EH (cell line): ENCODE measurements at regions not wholly inside any gene's neighbourhood (a gene's known extent, or its start where the extent isn't known, plus 50 kb on each side); places are given as distances from the start of the nearest gene placed in this dataset.
"Not testable (repeated sequence)": the region's sequence is repeated elsewhere in the genome, so short reads cannot be mapped to it uniquely, and the experiment has no call there.

Experiments used
- DNase-seq: peaks from one replicate; pipeline ENCODE4 v3.0.0-alpha.2; 2015; ENCODE audit warnings: low read depth

GRCh38 chr4:85018983-85019382 is 52.5 kb upstream of the WDFY3 start:
- no peak for DNase-seq

GRCh38 chr4:85019411-85019810 is 52.9 kb upstream of the WDFY3 start:
- no peak for DNase-seq

- no peak for DNase-seq
Measured at GRCh38 chr4:85024671-85025070, 58.2 kb upstream of the WDFY3 start.

GRCh38 chr4:85028910-85029309 is 62.4 kb upstream of the WDFY3 start:
- peak; percentile 46 for DNase-seq

- DNase-seq = no peak
Measured at GRCh38 chr4:85029453-85029852, 63.0 kb upstream of the WDFY3 start.

- no peak for DNase-seq
Measured at GRCh38 chr4:85030156-85030555, 63.7 kb upstream of the WDFY3 start.

GRCh38 chr4:85033838-85034237 is 67.3 kb upstream of the WDFY3 start:
- not testable (repeated sequence) for DNase-seq

GRCh38 chr4:85039526-85039925 is 73.0 kb upstream of the WDFY3 start:
- peak; percentile 23 for DNase-seq

GRCh38 chr4:85043812-85044496 is 77.5 kb upstream of the WDFY3 start:
- not testable (repeated sequence) for DNase-seq

- DNase-seq = no peak
Measured at GRCh38 chr4:85050736-85051135, 84.2 kb upstream of the WDFY3 start.

- DNase-seq = no peak
Measured at GRCh38 chr4:85051526-85051925, 85.0 kb upstream of the WDFY3 start.

GRCh38 chr4:85054925-85055324 is 88.4 kb upstream of the WDFY3 start:
- DNase-seq = not testable (repeated sequence)

- peak; percentile 6 for DNase-seq
Measured at GRCh38 chr4:85058551-85058950, 92.1 kb upstream of the WDFY3 start.

GRCh38 chr4:85061974-85062373 is 95.5 kb upstream of the WDFY3 start:
- no peak for DNase-seq

GRCh38 chr4:85062466-85062865 is 96.0 kb upstream of the WDFY3 start:
- no peak for DNase-seq

- no peak for DNase-seq
Measured at GRCh38 chr4:85067342-85067741, 100.9 kb upstream of the WDFY3 start.

- DNase-seq = no peak
Measured at GRCh38 chr4:85078016-85078415, 111.5 kb upstream of the WDFY3 start.

GRCh38 chr4:85081196-85081595 is 114.7 kb upstream of the WDFY3 start:
- no peak for DNase-seq

- peak; percentile 64 for DNase-seq
Measured at GRCh38 chr4:85084371-85085094, 118.0 kb upstream of the WDFY3 start.

GRCh38 chr4:85086721-85087120 is 120.2 kb upstream of the WDFY3 start:
- DNase-seq = no peak

GRCh38 chr4:85092536-85092935 is 126.0 kb upstream of the WDFY3 start:
- no peak for DNase-seq

- no peak for DNase-seq
Measured at GRCh38 chr4:85092943-85093342, 126.5 kb upstream of the WDFY3 start.

GRCh38 chr4:85094735-85095134 is 128.2 kb upstream of the WDFY3 start:
- DNase-seq = no peak

GRCh38 chr4:85102606-85103005 is 136.1 kb upstream of the WDFY3 start:
- DNase-seq = peak; percentile 86
